ENCODE measurements at regions not wholly inside any gene's neighbourhood (a gene's known extent, or its start where the extent isn't known, plus 50 kb on each side); places are given as distances from the start of the nearest gene placed in this dataset.

DNA sequence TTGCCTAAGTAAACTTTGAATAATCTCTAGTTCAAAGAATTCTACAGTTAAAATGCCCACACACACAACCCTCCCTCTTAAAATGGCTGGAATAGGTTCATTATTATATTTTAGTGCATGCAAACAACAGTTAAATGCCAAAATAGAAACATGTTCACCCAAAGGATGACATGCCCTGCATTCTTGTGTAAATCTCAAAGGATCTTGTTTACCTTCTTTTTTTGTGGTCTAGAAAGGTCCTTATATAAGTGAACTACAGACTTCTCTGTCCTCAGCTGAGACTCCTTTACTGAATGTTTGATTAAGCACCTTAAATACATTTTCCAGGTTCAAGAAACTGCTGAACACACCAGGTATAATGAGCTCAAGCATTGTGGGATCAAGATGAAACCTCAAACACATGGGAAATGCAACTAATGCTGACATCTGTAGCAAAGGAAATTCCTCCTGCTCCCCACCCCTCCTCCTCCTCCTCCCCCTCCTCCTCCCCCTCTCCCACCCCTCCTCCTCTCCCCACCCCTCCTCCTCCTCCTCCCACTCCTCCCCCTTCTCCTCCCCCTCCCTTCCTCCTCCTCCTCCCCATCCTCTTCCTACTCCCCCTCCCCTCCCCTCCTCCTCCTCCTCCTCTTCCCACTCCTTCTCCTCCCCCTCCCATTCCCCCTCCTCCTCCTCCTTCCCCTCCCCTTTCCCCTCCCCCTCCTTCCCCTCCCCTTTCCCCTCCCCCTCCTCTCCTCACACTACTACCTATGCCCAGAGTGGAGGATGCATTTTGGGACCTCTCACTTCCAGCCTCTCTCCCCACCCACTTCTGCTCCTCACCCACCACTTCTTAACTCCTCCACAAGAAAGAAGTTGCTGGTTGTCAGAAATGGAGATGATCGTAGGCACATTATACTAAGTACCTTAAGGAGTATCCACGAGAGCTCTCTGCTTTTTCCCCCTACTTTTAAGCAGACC is 233.9 kb downstream of the MRPL39 start:
- DNase-seq, result no peak

DNA sequence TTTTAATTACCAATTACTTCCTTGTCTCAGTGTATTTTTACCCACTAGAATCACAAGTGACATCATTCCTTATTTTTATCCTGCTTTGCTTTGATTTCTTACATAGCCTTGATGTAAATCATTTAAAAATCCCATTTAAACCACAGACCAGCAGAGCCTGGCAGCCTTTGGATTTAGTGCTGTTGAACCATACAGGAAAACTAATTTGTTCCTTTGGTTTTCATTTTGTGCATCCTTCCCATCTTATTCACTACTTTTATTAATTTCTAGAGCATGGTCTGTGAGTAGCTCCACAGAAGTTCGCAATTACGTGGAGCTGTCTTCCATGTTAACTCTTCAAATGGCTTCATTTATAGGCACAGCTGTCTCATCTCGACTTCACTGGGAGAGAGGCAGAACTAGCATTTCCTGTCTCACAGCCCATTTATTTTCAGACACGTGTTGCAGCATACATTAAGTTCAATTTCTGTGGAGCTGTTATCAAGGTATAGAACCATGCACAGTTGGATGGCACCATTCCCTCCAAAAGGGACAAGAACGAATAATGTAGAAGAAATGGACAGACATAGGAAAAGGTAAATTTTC is 235.3 kb downstream of the MRPL39 start:
- DNase-seq, result no peak

- no peak for DNase-seq
Measured at GRCh38 chr21:25370311-25370744, 237.0 kb downstream of the MRPL39 start.

DNA sequence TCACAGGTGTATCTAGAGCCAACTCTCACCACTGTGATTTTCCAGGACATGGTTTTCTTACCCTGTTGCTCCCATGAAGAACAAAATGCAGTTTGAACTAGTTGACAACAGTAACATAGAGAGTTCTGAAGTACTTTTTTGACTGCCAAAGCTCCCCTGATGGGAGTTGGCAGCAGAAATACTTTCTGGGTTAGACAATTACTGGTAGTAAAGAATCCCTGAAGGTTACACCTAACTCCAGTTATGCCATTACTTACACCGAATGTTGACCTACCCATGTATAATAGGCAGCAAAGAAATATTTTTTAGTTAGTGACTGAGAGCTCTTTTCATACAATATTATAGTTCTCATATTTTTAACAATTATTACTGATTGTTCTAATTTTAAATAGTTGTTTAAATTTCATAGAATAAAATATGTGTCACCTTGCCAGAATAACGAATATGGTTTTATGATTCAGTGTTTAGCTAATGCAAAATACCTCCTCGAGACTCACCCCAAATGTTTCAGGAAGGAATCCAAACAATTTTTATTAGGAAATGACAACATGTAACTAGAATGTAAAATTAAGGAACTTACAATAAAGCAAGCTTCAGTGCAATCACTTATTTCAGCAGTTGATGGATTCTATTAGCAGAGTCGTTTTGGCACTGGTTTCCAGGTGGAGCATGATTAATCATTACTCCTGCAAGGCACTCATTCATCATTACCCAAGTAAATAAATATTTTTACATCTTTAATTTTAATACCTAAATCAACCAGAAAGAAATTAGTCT is 237.6 kb downstream of the MRPL39 start:
- no peak for DNase-seq

DNA sequence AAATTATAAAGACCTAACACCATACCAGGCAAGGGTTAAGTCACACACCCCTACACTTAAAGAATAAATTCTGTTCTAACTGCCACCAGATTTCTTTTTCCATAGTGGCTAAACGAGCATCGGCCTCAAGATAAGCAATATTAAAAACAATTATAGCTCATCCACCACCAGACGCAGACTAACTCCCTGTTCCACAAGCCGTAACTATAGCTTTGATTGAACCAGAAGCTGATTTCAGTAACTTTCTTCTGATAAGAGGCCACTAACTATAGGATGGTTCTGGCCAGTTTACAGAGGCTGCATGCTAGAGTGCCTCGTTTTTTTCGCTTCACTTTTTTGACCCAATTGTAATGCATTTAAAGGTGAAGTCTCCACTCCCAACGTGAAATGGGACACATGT is 238.8 kb downstream of the MRPL39 start:
- DNase-seq, result no peak

DNA sequence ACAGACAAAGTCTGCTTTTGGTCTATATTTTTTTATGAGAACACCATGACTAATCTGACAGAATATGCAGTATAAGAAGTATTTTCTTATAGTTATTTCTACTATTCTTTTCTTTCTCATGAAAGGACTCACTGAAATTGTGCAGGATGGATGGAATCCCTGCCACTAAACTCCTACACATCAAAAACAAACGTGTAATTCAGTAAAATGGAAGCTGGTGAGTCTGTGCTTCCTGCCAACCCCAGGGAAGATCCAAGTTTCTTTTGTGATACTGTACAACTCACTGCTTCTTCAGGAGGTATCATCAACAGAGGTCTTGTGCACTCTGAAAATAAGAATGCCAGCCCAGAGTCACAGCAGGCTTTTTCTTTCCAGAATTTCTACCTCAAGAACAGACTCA is 241.2 kb downstream of the MRPL39 start:
- no peak for DNase-seq

DNA sequence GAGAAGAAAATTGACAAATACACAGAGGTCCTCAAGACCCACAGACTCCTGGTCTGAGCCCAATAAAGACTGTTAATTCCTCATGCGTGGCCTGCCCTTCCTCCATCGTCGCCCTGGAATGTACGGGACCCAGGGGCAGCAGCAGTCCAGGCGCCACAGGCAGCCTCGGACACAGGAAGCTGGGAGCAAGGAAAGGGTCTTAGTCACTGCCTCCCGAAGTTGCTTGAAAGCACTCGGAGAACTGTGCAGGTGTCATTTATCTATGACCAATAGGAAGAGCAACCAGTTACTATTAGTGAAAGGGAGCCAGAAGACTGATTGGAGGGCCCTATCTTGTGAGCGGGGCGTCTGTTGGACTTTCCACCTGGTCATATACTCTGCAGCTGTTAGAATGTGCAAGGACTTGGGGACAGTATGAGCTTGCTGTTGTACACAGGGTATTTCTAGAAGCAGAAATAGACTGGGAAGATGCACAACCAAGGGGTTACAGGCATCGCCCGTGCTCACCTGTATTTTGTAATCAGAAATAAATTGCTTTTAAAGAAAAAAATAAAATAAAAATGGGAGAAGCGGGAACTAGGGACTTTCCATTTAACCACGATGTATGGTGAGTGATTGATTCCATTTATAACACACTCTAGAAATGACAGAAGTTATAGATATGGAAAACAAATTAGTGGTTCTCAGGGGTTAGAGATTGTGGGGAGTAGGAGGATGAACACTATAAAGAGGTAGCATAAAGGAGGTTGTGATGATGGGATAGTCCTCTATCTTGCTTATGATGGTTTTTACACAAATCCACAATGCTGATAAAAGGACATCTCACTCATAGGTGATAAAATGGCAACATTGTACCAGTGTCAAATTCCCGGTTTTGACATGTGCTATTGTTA is 244.7 kb downstream of the MRPL39 start:
- DNase-seq, result no peak

DNA sequence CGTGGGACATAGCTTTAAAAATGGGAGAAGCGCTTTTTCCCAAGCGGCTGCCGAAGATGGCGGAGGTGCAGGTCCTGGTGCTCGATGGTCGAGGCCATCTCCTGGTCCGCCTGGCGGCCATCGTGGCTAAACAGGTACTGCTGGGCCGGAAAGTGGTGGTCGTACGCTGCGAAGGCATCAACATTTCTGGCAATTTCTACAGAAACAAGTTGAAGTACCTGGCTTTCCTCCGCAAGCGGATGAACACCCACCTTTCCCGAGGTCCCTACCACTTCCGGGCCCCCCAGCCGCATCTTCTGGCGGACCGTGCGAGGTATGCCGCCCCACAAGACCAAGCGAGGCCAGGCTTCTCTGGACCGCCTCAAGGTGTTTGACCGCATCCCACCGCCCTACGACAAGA is 245.5 kb downstream of the MRPL39 start:
- DNase-seq, result no peak

DNA sequence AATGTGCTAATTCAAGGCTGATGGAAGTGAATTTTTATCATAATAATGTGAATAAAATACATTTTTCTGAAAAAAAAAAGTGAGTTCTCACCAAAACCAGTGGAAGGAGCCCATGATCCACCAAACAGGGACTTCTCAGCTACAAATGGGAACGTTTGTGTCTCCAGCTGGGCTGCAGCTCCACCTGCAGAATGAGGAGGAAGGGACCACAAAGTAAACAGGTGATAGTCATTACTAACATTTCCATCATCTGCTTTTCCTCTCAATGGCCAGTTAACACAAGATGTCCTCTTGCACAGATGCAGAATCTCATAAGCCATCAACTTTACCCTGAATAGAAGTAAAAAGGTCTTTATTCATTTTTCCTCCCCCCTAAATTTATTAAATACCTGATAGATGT is 246.2 kb downstream of the MRPL39 start:
- DNase-seq, result no peak

DNA sequence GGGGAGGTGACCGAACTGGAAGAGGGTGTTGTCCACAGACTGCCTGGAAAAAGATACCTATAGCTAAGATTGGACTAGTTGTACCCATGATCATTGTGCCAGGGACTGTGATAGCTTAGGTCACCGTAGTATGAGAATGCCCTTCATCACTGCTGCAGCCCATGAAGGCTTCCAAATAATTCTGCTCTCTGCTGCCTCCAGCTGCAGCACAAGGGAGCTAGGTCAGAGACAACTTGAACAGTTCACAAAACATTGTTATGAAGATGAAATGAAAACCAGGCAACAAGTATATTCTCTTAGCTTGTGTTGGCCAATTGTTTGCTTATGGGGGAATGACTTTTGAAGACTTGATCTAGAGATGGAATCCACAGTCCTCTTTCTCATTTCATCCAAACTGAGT is 246.7 kb downstream of the MRPL39 start:
- no peak for DNase-seq

GRCh38 chr21:25359724-25360123 is 247.6 kb downstream of the MRPL39 start:
- DNase-seq, result no peak

DNA sequence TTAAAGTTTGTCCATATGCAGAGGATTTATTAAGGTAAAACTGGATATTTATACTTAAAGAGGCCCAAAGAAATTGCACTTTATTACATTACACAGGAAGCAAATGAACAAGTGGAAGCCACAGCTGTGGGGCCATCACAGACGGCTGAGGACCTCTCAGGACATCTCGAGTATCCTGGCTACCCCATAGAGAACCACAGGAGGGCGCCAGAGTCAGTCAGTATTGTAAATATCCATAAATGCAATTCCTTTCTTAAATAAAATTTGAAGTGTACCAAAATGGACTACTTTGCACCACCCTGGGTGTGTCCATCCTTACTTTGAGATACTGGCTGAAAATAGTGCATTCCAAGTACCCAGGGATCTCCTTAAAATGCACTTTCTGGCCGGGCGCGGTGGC is 257.2 kb downstream of the MRPL39 start:
- DNase-seq, result no peak

DNA sequence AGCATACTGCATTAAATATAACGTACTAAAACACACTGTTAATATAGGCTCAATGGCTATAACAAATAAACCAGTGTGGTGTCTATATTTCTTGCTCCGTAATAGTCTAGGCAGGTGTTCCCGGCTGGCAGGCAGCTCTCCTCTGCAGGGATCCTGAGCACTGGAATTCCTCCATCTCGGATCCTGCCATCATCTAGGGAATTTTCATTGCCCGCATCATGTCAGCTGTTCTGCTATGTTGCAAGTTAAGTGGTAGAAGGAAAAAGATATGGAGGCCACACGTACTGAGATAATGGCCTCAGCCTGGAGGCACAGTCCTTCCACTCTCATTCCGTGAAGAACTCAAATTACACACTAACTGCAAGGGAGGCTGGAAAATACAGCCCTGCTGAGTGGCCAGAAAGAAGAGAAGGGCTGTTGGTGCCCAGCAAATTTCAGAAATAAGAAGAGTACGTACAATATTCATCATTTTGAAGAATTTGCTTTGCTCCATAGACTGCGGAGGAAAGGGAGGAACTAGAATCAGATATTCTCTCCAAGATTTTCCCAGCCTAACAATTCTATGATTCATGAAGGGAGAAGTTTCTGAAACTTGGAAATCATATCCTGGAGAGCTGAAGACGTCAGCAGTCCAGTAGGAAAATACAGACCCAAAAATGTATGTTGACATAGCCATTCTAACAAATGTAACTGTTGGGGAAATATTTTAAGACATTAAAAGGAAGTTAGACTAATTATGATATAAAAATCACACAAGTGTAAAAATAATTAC is 263.3 kb downstream of the MRPL39 start:
- DNase-seq, result no peak

- no peak for DNase-seq
Measured at GRCh38 chr21:25342816-25343215, 264.5 kb downstream of the MRPL39 start.

GRCh38 chr21:25341981-25342380 is 265.3 kb downstream of the MRPL39 start:
- DNase-seq, result no peak

GRCh38 chr21:25338415-25338814 is 268.9 kb downstream of the MRPL39 start:
- no peak for DNase-seq

DNA sequence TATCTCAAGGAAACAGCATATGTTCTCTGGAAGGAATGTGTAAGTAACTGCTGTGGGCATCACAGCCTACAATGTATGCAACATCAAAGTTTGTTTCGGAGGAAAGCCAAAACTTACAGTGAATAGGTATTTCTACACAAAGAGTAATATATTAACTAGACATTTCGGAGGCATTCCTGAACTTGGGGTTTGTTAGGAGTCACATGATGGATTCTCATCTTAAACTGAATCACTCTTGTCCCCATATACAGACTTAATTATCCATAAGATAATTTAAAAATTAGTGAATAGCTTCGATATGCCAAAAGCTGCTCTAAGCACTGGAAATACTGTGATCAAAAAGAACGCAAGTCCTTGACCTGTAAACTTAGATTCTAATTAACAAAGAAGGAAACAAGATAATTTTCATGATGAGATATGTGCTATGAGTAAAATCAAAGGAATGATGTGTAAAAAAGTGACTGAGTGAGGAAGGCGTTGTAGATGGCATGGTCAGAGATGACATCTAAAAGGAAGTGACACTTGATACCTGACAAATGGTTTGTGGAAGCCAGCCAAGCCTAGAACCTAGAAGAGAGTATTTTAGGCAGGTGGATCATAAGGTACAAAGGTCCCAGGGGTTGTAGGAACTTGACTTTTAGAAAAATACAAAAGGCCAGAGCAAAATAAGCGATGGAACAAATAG is 273.1 kb downstream of the MRPL39 start:
- no peak for DNase-seq

DNA sequence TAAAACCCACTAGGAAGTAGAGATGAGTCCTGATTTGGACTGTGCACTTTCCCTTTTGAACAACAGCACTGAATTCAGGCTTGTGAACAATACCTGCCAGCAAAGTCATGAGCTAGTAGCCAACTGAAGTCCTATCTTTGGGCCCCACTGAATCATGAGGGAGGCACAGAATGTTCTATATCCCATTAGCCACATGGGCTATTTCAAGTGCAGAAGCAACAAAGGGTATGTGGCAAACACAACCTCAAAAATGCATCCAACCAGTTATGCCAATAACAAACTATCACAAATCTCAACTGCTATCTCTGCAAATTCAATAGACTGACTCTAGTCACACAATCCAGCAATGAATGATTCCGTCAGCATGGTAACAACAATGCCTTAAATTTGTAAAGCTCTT is 276.0 kb downstream of the MRPL39 start:
- no peak for DNase-seq

DNA sequence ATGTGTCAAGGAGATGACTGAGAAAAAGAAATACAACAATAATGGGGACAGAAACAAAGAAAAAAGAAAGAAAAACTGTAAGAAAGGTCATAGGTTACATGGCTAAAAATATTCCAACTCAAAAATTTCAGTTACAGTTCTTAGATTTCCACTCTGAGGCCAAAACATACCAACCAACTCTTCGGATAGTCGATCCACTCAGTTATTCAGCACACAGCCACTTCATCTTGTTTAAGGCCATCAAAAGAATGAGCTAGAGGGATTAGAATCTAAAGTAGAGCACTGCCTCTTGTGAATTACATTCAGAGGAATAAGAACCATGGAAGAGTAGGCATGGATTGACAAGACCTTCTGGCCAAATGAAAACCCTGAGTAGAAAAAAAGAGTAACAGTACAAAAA is 277.0 kb downstream of the MRPL39 start:
- no peak for DNase-seq

DNA sequence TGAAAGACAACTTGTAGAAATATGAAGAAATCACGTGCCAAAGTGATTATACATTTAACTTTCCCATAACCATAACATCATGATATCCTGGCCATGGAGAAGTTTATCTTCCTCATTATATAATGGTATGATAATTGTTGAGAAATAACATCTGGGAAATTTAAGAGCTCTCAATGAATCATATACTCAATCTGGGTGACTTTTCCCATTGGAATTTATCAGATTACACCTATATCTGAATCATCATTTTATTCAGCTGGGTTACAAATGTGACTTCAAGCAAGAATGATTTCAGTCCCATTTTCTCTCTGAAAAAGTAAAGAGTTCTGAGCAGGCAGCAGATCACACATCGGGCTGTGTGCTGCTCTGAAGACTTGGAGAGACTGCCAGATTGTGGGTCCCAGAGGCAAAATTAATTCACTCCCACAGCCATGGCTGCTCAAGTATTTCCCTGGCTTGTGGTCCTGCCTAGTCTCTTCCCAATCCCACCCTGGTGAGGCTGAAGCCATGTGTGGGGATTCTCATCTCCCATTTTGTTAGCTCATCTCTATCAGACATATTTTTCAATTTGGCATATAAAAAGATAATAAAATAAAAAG is 278.0 kb downstream of the MRPL39 start:
- DNase-seq, result no peak

DNA sequence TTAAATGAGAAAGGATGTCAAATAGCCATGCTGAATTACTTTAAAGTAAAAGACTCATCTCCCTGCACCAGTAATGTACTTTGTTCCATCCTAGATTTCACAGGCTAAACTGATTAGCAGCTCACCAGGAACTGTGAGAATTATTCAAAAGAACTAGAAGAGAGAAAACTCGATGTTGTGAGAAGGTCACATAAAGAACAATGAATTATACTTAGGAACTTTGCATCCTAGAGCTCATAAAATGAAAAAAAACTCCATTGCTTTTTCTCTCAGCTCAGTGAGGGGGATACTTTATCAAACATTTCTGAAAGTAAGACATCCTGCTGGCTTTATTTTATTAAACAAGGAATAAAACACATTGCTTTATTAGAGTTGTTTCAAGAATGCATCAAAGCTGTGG is 278.5 kb downstream of the MRPL39 start:
- DNase-seq, result no peak

Data from SIG-M5 (cell line).